PFSK-1 (cell line): ENCODE measurements at regions not wholly inside any gene's neighbourhood (a gene's known extent, or its start where the extent isn't known, plus 50 kb on each side); places are given as distances from the start of the nearest gene placed in this dataset.

ENCODE experiments used
- FOXP2 ChIP-seq: optimal IDR thresholded peaks from 2 replicates; pipeline ENCODE3; 2011; ENCODE audit warnings: borderline replicate concordance, control low read depth, inconsistent platforms; ENCODE audit not compliant: insufficient read depth; ENCODE audit errors: extremely low read length, extremely low read depth
- POLR2AphosphoS5 ChIP-seq: IDR thresholded peaks from 2 replicates; pipeline ENCODE4 v1.6.1; 2012; ENCODE audit warnings: low read depth, mild to moderate bottlenecking, control low read depth, low read length, moderate library complexity
- TAF1 ChIP-seq: IDR thresholded peaks from 2 replicates; pipeline ENCODE4 v1.6.1; 2012; ENCODE audit warnings: low read length, control low read depth, borderline replicate concordance; ENCODE audit not compliant: insufficient read depth

GRCh38 chr6:148087659-148088058, 255.0 kb upstream of the SASH1 start:
- TF ChIP-seq FOXP2 (no peak), POLR2AphosphoS5 (no peak), TAF1 (no peak)
